K562 (cell line): ENCODE measurements at regions not wholly inside any gene's neighbourhood (a gene's known extent, or its start where the extent isn't known, plus 50 kb on each side); places are given as distances from the start of the nearest gene placed in this dataset.

ENCODE experiments used
- ARID2 ChIP-seq: fragments of 450-650 bp; IDR thresholded peaks from 2 replicates; pipeline ENCODE4 v1.6.1; 2017; ENCODE audit warnings: antibody characterized with exemption, mild to moderate bottlenecking
- ATF3 ChIP-seq, 2 experiments: fragments of 450-650 bp in 1 of 2; sonication (generic) in 1 of 2; formaldehyde crosslinking in 1 of 2; IDR thresholded peaks in 1 of 2; conservative IDR thresholded peaks in 1 of 2; 2 replicates each; pipeline versions ENCODE4 v1.6.1 to v1.8.1; 2016 to 2023; ENCODE audit warnings: mild to moderate bottlenecking in 2 of 2, moderate library complexity in 2 of 2, inconsistent platforms in 1 of 2, missing genetic modification reagents in 1 of 2
- BRCA1 ChIP-seq, 2 experiments: fragments of 450-650 bp in 1 of 2; sonication (generic) in 1 of 2; formaldehyde crosslinking in 1 of 2; IDR thresholded peaks; 2 replicates each; pipeline versions ENCODE4 v1.5.0 to v1.6.1; 2017 to 2020; ENCODE audit warnings: mild to moderate bottlenecking in 1 of 2, missing genetic modification reagents in 1 of 2
- CHD7 ChIP-seq: fragments of 200-600 bp; sonication (generic); IDR thresholded peaks from one replicate; pipeline ENCODE4 v1.6.1; 2012; ENCODE audit warnings: mild to moderate bottlenecking, low read depth, low read length, inconsistent platforms
- CREM ChIP-seq: IDR thresholded peaks from 2 replicates; pipeline ENCODE4 v1.6.1; 2014; ENCODE audit warnings: antibody characterized with exemption, low read depth
- CTCF ChIP-seq, 3 experiments: IDR thresholded peaks in 2 of 3; conservative IDR thresholded peaks in 1 of 3; 2 replicates each; pipeline ENCODE4 v1.5.1; 2011 to 2012; ENCODE audit warnings: low read length in 3 of 3, mild to moderate bottlenecking in 3 of 3, control low read depth in 2 of 3, improper control_type of control experiment in 1 of 3, inconsistent platforms in 1 of 3, low read depth in 1 of 3, mixed read lengths in 1 of 3, moderate library complexity in 1 of 3; ENCODE audit not compliant: insufficient read depth in 2 of 3
- GTF2E2 ChIP-seq: fragments of 200-800 bp; sonication (Bioruptor generic); IDR thresholded peaks from 2 replicates; pipeline ENCODE4 v1.6.1; 2016; ENCODE audit warnings: missing genetic modification characterization, missing compliant biosample characterization
- HDAC2 ChIP-seq: fragments of 450-650 bp; IDR thresholded peaks from 2 replicates; pipeline ENCODE4 v1.6.1; 2016; ENCODE audit warnings: mild to moderate bottlenecking
- JUNB ChIP-seq: fragments of 450-650 bp; formaldehyde crosslinking; conservative IDR thresholded peaks from 2 replicates; pipeline ENCODE4 v1.4.0; 2020; ENCODE audit warnings: mild to moderate bottlenecking
- KAT2B ChIP-seq: IDR thresholded peaks from one replicate; pipeline ENCODE4 v1.6.1; 2012; ENCODE audit warnings: low read depth, mild to moderate bottlenecking, control low read depth, inconsistent platforms, low read length, moderate library complexity
- RFX1 ChIP-seq: fragments of 450-650 bp; IDR thresholded peaks from 2 replicates; pipeline ENCODE4 v1.6.1; 2016; ENCODE audit warnings: mild to moderate bottlenecking, moderate library complexity
- SMAD4 ChIP-seq: fragments of 250-450 bp; sonication (Bioruptor Pico); conservative IDR thresholded peaks from 2 replicates; pipeline ENCODE4 v1.8.0; 2021; ENCODE audit warnings: inconsistent platforms, mild to moderate bottlenecking, moderate library complexity
- TRIM28 ChIP-seq: fragments of 450-650 bp; IDR thresholded peaks from 2 replicates; pipeline ENCODE4 v1.6.1; 2017
- ZNF717 ChIP-seq: fragments of 250-450 bp; sonication (Bioruptor Pico); IDR thresholded peaks from 2 replicates; pipeline ENCODE4 v1.5.0; 2021

GRCh38 chr16:85355515-85355837, 243.2 kb upstream of the CIBAR2 start:
- TF ChIP-seq CTCF (IDR thresholded peaks at IDR 0.05 in 2 of 3, conservative IDR thresholded peaks at IDR 0.05 in 1 of 3; ENCODE audit: insufficient read depth in 2 of 3, low read depth in 1 of 3, low read length in 3 of 3) (no peak), KAT2B (no peak), CHD7 (no peak), BRCA1 (IDR thresholded peaks at IDR 0.05) (no peak), BRCA1 (CRISPR knock-in tag; IDR thresholded peaks at IDR 0.05) (no peak), ZNF717 (CRISPR knock-in tag) (no peak), ARID2 (no peak), TRIM28 (no peak), SMAD4 (CRISPR knock-in tag) (no peak), HDAC2 (peak; percentile 1), JUNB (CRISPR knock-in tag) (no peak), CREM (no peak), GTF2E2 (tag) (peak; percentile 20; the same call in 1 of the 2 replicates), RFX1 (no peak), ATF3 (IDR thresholded peaks at IDR 0.05) (no peak), ATF3 (CRISPR knock-in tag; conservative IDR thresholded peaks at IDR 0.05) (no peak)
